ENCODE measurements at regions not wholly inside any gene's neighbourhood (a gene's known extent, or its start where the extent isn't known, plus 50 kb on each side); places are given as distances from the start of the nearest gene placed in this dataset.

DNA sequence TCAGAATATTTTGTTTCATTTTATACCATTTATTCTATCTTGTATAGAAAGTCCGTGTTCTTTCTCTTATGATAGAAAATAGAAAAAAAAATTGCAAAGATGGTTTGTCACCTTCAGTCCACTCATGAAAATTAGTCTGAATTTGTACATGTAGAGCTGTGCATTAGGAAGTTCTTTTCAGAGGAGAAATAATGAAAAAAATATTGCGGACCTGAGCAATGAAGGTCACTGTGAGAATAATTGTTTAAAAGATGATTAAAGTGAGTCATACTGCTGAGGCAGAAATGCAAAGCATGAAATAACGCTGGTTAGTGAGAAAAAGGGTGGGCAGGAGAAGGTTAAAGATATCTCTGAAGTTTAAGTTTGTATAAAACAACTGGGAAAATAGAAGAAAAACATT, 431.1 kb downstream of the TMX3 start:
- TF ChIP-seq, protein P1, sequence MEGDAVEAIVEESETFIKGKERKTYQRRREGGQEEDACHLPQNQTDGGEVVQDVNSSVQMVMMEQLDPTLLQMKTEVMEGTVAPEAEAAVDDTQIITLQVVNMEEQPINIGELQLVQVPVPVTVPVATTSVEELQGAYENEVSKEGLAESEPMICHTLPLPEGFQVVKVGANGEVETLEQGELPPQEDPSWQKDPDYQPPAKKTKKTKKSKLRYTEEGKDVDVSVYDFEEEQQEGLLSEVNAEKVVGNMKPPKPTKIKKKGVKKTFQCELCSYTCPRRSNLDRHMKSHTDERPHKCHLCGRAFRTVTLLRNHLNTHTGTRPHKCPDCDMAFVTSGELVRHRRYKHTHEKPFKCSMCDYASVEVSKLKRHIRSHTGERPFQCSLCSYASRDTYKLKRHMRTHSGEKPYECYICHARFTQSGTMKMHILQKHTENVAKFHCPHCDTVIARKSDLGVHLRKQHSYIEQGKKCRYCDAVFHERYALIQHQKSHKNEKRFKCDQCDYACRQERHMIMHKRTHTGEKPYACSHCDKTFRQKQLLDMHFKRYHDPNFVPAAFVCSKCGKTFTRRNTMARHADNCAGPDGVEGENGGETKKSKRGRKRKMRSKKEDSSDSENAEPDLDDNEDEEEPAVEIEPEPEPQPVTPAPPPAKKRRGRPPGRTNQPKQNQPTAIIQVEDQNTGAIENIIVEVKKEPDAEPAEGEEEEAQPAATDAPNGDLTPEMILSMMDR (conservative IDR thresholded peaks at IDR 0.05), result no peak
- no peak for TF ChIP-seq EZH2 (IDR thresholded peaks at IDR 0.05; ENCODE audit: low read depth)
